Motor neuron (in vitro differentiated cells): ENCODE measurements at regions not wholly inside any gene's neighbourhood (a gene's known extent, or its start where the extent isn't known, plus 50 kb on each side); places are given as distances from the start of the nearest gene placed in this dataset.
"Not testable (repeated sequence)": the region's sequence is repeated elsewhere in the genome, so short reads cannot be mapped to it uniquely, and the experiment has no call there.

ENCODE experiments used
- ATAC-seq, 8 experiments: fragments of 200-7000 bp; cut with Tn5 transposase; replicated peaks in 6 of 8; 2 replicates each; pipeline ENCODE4 v1.8.0; 2021; ENCODE audit warnings: mild to moderate bottlenecking in 8 of 8, moderate library complexity in 8 of 8
- H3K27ac ChIP-seq, 2 donors: fragments of 250-450 bp; sonication (Bioruptor Pico); 2 replicates each; pipeline ENCODE4 v1.9.0; 2021; ENCODE audit warnings: antibody characterized with exemption in 2 of 2, mild to moderate bottlenecking in 2 of 2, moderate library complexity in 1 of 2
- H3K4me1 ChIP-seq, 2 donors: fragments of 250-450 bp; sonication (Bioruptor Pico); replicated peaks in 1 of 2; 2 replicates each; pipeline ENCODE4 v1.6.1; 2021; ENCODE audit warnings: antibody characterized with exemption in 2 of 2, mild to moderate bottlenecking in 2 of 2, moderate library complexity in 1 of 2
- H3K4me3 ChIP-seq, 5 donors: fragments of 250-450 bp; sonication (Bioruptor Pico); 2 replicates each; pipeline ENCODE4 v1.9.0; 2021; ENCODE audit warnings: antibody characterized with exemption in 5 of 5, mild to moderate bottlenecking in 5 of 5, moderate library complexity in 4 of 5
- WGBS, 10 experiments: fragments of 450-650 bp; shearing (Covaris generic); methylation state at CpG; one replicate each; pipeline ENCODE4 v1.0.0; 2022; 5-methylcytosine and 5-hydroxymethylcytosine counted together
- in situ Hi-C, 9 experiments: fragments of 400-800 bp; cut with MboI; loops; one replicate each; pipeline ENCODE4 v1.15.0; 2021; ENCODE audit warnings: low sequenced_read_pairs in 9 of 9, low pct_unique_long_range_greater_than_20kb in 2 of 9; ENCODE audit not compliant: unreplicated experiment in 9 of 9

GRCh38 chr12:58009405-58010195 is 68.2 kb downstream of the ATP23 start:
- no peaks in the 10 kb centered on the region for H3K4me1 ChIP-seq
- no peak overlapping the region for H3K4me3 ChIP-seq
- peak in 3 of 8 experiments; percentile 29 to 65 (median 45) for ATAC-seq
- 0 to 100% (median 71%) methylated on average over 1 to 2 of the region's 2 CpGs; no CpG with 5 or more reads in 1 of the 10 experiments for WGBS, 10 experiments
- in situ Hi-C loops, result no loop called here
- H3K27ac ChIP-seq, result no peak overlapping the region

- H3K27ac ChIP-seq, result no peak overlapping the region
- ATAC-seq, result no peak
- H3K4me1 ChIP-seq, result no peaks in the 10 kb centered on the region
- 25 to 71% (median 56%) methylated on average over 1 of the region's 1 CpG for WGBS, 10 experiments
- H3K4me3 ChIP-seq, result no peak overlapping the region
- in situ Hi-C loops, result no loop called here
Observed at GRCh38 chr12:58011676-58012075, 70.3 kb downstream of the ATP23 start.

DNA sequence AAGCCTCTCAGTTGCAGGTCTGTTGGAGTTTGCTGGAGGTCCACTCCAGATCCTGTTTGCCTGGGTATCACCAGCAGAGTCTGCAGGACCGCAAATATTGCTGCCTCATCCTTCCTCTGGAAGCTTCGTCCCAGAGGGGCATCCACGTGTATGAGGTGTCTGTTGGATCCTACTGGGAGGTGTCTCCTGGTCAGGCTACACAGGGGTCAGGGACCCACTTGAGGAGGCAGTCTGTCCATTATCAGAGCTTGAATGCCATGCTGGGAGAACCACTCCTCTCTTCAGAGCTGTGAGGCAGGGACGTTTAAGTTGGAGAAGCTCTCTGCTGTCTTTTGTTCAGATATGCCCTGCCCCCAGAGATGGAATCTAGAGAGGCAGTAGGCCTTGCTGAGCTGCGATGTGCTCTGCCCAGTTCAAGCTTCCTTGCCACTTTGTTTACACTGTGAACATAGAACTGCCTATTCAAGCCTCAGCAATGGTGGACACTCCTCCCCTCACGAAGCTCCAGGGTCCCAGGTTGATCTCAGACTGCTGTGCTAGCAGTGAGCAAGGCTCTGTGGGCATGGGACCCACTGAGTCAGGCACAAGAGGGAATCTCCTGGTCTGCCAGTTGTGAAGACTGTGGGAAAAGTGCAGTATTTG is 81.1 kb downstream of the ATP23 start:
- 33 to 100% (median 73%) methylated on average over 1 to 5 of the region's 6 CpGs; no CpG with 5 or more reads in 3 of the 10 experiments for WGBS, 10 experiments
- H3K4me1 ChIP-seq, ATAC-seq, H3K4me3 ChIP-seq, H3K27ac ChIP-seq, in situ Hi-C loops: not testable (repeated sequence)

DNA sequence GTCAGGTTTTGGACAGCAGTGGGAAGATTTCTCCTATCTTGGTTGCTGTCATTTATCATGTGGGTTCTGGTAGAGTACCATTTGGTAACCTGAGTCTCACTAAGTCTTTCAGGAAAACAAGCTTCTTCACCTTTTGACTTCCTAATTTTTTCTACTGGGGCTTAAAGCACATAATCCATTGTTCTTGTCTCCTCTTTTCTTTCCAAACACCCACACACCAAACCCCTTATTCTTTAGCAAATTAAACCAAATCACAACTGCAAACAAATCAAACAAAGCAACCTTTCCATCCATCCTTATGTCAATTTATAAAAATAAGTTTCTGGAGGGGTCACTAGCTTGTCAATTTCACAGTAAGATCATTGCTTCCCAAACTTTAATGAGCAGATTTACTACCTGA is 84.1 kb downstream of the ATP23 start:
- H3K4me3 ChIP-seq, result no peak overlapping the region
- H3K4me1 ChIP-seq, result no peaks in the 10 kb centered on the region
- ATAC-seq, result no peak
- no peak overlapping the region for H3K27ac ChIP-seq
- in situ Hi-C loops, result no loop called here

DNA sequence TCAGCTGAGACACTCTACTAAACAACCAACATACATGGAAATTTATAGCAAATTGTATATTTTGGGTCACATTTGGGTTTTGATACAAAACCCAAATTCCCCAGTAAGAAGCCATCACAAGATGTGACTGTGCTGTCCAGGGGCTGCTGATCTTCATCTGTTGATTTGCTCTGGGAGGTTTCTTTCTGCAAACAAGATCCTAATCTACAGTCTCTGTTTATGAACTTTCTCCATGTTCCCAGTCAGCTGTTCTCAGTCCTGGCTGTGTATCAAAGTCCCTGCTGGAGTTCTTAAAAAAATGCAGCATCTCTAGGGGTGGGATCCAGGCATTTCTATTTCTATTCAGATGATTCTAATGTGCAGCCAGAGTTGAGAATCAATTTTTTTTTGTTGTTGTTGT is 85.1 kb downstream of the ATP23 start:
- in situ Hi-C loops, result no loop called here
- no peaks in the 10 kb centered on the region for H3K4me1 ChIP-seq
- H3K4me3 ChIP-seq, result no peak overlapping the region
- H3K27ac ChIP-seq, result no peak overlapping the region
- peak in 3 of 8 experiments; percentile 22 to 67 (median 35) for ATAC-seq

DNA sequence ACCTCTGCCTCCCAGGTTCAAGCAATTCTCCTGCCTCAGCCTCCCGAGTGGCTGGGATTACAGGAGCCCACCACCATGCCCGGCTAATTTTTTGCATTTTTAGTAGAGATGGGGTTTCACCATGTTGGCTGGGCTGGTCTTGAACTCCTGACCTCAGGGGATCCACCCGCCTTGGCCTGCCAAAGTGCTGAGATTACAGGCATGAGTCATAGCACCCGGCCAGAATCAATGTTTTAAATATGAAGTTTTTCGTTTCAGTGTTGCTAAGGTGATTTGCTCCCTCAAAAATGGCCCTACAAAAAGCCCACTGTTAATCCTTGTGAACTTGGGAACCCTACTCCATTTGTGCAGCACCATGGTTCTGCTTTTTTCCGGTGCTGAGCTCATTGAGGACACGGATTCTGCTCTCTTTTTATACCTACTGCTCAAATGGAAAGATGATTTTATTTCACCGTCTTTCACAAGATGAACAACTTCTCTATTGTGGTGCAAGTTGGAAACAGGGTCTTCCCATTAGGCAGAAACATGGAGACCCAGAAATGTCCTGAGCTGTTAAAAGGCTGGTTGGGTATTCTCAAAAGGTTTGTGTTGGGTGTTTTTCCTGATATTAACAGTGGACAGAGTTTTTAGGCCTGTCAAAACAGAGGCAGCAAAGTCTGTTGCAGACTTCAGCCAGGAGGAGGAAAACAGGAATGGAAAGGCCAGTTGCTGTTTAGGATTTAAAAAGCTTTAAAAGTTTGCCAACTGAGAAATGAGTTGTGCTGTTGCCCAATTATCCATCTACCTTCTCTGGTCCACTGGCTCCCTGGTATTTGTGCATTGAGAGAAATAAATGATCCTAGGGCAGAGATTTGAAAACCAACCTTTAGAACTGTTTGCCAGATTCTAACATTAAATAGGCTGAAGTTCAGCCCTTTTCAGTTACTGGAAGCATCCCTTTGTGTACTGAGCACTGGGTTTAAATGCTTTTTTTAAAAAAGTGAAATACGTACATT is 85.8 kb downstream of the ATP23 start:
- WGBS, 10 experiments, result 29 to 100% (median 75%) methylated on average over 1 to 7 of the region's 9 CpGs
- ATAC-seq, result peak in 2 of 8 experiments; percentile 65 to 77
- Histone ChIP-seq H3K4me3 (no peak overlapping the region), H3K4me1 (no peaks in the 10 kb centered on the region), H3K27ac (no peak overlapping the region)
- in situ Hi-C loops, result no loop called here

DNA sequence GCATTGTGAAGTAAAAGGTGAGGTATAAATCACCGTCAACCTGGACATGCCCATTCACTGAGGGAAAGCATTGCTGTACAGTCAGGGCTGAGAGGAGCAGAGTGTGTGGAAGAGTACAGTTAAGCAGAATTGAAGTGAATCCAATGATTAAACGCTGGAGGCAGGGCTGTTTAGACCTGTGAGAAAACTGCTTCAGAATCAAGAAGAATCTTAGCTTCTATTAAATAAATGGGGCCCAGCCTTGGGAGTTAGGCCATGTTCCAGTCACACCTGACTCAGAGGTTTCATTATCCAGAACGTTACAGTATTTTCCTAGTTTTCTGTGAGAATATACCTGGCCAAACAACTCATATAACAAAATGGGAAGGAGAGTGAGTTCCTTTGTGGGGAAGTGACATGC is 86.9 kb downstream of the ATP23 start:
- ATAC-seq, result peak in 1 of 8 experiments; percentile 33
- in situ Hi-C loops, result no loop called here
- no peak overlapping the region for H3K27ac ChIP-seq

GRCh38 chr12:58029260-58029659 is 87.9 kb downstream of the ATP23 start:
- Histone ChIP-seq H3K4me1 (no peaks in the 10 kb centered on the region), H3K4me3 (no peak overlapping the region), H3K27ac (no peak overlapping the region)
- WGBS, 10 experiments, result 100% methylated on average over 1 of the region's 1 CpG; no CpG with 5 or more reads in 7 of the 10 experiments
- in situ Hi-C loops, result no loop called here
- no peak for ATAC-seq

More for the DNA sequence above, 86.9 kb downstream of the ATP23 start:
- 29 to 100% (median 80%) methylated on average over 1 to 3 of the region's 3 CpGs; no CpG with 5 or more reads in 1 of the 10 experiments for WGBS, 10 experiments
- Histone ChIP-seq H3K4me3 (no peak overlapping the region), H3K4me1 (no peaks in the 10 kb centered on the region)

GRCh38 chr12:58030566-58031279 is 89.4 kb downstream of the ATP23 start:
- in situ Hi-C loops, result no loop called here
- WGBS, 10 experiments, result 17 to 100% (median 56%) methylated on average over 1 to 4 of the region's 4 CpGs; no CpG with 5 or more reads in 2 of the 10 experiments
- ATAC-seq, result peak in 2 of 8 experiments; percentile 54 to 81

GRCh38 chr12:58032156-58032555 is 90.8 kb downstream of the ATP23 start:
- Histone ChIP-seq H3K27ac (no peak overlapping the region), H3K4me3 (no peak overlapping the region), H3K4me1 (no peaks in the 10 kb centered on the region)
- in situ Hi-C loops, result no loop called here
- 33 to 90% (median 82%) methylated on average over 1 to 3 of the region's 3 CpGs; no CpG with 5 or more reads in 2 of the 10 experiments for WGBS, 10 experiments
- ATAC-seq, result no peak

More at GRCh38 chr12:58030566-58031279, 89.4 kb downstream of the ATP23 start:
- Histone ChIP-seq H3K27ac (no peak overlapping the region), H3K4me1 (no peaks in the 10 kb centered on the region), H3K4me3 (no peak overlapping the region)

- no peak overlapping the region for H3K4me3 ChIP-seq
- H3K27ac ChIP-seq, result no peak overlapping the region
- ATAC-seq, result no peak
- no peaks in the 10 kb centered on the region for H3K4me1 ChIP-seq
- in situ Hi-C loops, result no loop called here
Observed at GRCh38 chr12:58033831-58034230, 92.5 kb downstream of the ATP23 start.

DNA sequence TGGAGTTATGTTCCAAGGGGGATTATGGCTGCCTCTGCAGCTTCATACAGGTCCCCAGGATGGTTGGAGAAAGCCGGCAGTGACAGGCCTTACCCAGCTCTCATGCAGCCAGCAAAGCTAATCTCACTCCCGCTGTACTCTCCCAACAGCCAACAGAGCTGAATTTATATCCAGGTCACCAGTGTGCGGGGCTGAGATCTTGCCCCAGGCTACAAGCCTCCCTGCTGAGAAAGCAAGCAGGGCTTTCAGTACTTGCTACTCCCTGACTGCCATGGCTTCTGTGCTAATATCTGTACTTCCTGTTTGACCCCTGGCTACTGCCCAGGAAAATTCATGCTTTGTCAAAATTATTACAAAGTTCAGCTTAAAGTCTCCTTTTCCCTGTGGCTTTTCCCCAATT is 92.9 kb downstream of the ATP23 start:
- in situ Hi-C loops, result no loop called here
- 20 to 83% (median 57%) methylated on average over 1 to 2 of the region's 3 CpGs; no CpG with 5 or more reads in 6 of the 10 experiments for WGBS, 10 experiments
- Histone ChIP-seq H3K4me3 (no peak overlapping the region), H3K27ac (no peak overlapping the region), H3K4me1 (no peaks in the 10 kb centered on the region)
- ATAC-seq, result no peak
